ENCODE measurements at regions not wholly inside any gene's neighbourhood (a gene's known extent, or its start where the extent isn't known, plus 50 kb on each side); places are given as distances from the start of the nearest gene placed in this dataset.
"Not testable (repeated sequence)": the region's sequence is repeated elsewhere in the genome, so short reads cannot be mapped to it uniquely, and the experiment has no call there.

DNA sequence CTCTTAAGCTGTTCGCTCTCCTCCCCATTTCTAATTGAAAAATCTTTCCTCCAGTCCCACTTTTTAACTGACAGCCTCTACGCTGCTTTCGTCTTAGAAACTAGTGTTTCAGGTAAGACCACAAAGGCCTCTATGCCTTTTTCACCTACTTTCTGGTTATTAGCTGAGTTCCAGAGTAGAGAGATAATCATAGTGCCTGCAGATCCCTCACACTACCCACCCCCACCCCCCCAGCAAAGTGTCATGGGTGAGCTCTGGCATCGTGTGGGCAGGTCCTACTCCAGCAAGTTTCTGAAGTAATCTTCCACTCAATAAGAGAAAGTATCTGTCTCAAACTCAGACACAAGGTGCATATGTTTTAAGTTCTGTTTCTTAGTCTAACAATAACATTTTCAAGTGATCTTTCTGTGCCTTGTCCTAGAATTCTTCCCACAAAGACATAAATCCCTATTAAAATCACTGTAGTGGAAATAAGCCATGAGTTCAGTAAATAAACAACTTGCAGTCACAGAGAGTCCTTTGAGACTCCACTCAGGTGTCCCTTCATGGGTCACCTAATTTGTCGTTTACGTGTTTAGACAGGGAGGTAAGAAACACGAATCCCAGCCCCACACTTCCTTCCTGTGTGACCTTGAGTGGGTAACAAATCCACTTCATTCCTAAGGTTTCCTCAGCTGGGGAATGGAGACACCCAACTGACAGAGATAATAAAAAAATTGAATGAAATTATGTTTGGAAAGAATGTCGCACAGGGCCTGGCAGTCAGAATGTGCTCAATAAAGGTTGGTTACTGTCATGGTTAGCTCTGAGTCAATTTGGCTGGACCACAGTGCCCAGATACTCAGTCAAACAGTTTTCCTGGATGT is 228.9 kb upstream of the CAND1 start:
- DNase-seq (ENCODE audit: low read depth): no peak

DNA sequence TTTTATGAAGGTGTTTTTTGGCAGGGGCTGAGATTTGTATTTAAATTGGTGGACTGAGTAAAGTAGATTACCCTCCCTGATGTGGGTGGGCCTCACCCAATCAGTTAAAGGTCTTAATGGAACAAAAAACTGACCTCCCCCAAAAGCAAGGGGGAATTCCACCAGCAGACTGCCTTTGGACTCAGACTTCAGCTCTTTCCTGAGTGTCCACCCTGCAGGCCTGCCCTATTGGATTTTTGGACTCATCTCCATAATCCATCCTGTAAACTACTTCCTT is 228.4 kb upstream of the CAND1 start:
- DNase-seq (ENCODE audit: low read depth): no peak

DNA sequence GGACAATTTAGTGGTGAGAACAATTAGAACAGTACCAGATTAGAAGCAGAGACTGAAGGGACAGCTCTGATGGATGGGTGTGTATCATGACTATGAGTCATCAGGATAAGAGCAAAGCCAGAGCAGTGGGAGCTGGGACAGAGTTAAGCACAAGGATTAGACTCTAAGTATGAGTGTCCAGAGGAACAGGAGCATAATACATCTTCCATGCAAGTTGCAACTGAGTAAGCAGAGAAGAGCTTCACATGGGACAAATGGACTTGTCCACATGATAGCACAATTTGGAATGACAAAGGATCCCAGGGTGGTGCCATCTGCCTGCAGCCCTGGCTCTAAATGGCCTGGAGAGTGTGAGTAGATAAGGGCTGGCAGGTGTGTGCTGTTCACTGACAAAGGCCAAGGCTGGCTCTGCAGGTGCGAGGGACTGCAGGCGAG is 226.4 kb upstream of the CAND1 start:
- peak; percentile 15 for DNase-seq (ENCODE audit: low read depth)

DNA sequence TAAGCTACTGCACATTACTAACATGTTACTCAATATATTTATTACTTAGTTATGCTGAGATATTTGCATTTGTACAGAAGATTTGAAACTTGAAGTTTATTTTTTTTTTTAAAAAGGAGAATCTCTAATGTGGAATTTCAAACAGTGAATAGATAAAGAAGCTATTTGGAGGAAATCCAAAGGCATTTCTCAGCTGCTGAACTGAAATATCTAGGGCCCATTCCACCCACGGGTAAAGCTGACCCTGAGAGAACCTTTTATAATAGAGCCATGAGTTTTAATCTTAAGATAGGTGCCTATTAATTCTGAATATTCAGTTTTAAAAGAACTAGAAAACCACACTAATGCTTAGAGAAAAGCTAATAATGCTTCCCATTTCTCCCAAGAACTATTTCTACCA is 225.4 kb upstream of the CAND1 start:
- DNase-seq (ENCODE audit: low read depth): no peak

DNA sequence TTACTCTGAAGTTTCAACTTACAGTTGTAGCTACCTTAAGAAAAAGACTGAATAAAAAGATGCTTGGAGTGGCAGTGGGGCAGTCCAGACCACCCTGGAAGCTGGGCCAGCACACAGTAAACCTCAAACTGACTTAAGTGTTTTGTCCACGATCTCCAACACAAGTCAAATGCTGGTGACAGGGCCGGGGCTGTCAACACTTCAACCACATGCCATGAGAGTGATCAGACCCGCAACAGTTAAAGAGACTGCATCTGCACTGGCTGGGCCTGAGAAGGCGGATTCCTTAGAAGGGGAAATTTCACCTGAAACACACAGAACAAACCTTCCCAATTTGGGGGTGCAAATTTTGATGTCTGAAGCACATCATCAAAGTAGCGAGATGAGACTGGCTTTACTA is 223.5 kb upstream of the CAND1 start:
- no peak for DNase-seq (ENCODE audit: low read depth)

DNA sequence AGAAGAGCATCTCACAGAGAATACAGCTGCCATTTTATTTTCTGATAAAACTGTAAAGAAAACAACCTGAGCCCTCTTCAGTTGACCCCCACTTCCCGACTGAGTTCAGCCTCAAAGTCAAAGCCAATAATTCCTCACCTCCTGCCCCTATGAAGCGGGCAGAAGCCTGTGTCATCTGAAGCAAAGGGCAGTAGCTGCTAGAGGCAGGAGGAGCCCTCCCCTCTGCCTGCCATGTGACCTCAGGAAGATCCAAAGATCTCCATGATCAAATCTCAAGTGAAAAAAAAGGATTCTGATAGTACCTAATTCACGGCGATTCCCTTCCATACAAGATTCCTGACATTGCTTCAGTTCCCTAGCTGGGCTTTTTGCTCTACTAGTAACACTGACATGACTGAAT is 223.1 kb upstream of the CAND1 start:
- DNase-seq (ENCODE audit: low read depth): no peak

DNA sequence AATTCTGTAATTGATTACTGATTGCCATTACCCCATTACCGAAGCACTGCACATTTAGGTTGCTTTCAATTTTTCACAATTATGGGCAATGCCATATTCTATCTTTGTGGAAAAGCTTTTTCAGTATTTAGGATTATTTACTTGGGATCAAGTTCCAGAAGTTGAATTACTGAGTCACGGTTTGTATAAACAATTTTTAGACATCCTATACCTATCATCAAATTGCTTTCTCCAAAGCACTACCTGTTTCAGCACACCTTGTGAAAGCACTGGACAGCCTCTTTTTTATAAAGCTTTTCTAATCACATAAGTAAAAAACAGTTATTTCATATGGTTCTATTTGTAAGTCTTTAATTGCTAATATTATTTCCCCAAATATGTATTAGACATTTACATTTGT is 221.5 kb upstream of the CAND1 start:
- no peak for DNase-seq (ENCODE audit: low read depth)

DNA sequence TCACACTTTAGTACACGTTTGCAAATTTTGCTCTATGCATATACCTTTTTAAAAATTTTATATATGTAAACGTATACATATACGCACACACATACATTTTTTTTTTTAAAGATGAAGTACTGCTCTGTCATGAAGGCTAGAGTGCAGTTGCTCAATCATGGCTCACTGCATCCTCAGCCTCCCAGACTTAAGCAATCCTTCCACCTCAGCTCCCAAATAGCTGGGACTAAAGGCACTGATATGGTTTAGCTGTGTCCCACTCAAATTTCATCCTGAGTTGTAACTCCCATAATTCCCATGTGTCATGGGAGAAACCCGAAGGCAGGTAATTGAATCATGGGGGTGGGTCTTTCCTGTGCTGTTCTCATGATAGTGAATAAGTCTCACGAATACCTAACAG is 220.8 kb upstream of the CAND1 start:
- no peak for DNase-seq (ENCODE audit: low read depth)

DNA sequence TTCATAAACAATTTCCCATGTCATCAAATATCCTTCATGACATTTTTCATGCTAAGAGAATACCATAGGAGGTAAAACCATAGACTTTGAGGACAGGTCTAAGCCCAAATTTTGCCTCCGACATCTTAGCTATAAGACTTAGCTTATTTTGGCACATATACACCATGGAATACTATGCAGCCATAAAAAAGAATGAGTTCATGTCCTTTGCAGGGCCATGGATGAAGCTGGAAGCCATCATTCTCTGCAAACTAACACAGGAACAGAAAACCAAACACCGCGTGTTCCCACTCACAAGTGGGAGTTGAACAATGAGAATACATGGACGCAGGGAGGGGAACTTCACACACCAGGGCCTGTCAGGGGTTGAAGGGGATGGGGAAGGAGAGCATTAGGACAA is 220.0 kb upstream of the CAND1 start:
- not testable (repeated sequence) for DNase-seq (ENCODE audit: low read depth)

DNA sequence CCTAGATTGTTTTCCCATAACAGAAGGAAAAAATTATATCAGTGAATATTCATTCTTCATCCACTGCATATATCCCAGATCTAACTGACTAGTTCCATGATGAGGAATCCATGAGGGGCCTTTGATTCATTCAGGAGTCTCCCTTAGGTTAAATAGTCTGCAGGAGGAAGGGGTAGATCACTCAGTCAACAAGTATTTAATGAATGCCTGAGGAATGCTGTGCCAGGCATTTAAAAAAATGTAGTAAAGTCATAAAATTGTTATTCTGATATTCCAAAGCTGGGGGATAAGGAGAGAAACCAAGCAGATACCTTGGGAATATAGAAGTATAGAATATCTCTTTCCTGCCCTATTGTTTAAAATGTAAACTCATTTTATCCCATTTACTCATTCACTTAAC is 216.2 kb upstream of the CAND1 start:
- DNase-seq (ENCODE audit: low read depth): no peak

DNA sequence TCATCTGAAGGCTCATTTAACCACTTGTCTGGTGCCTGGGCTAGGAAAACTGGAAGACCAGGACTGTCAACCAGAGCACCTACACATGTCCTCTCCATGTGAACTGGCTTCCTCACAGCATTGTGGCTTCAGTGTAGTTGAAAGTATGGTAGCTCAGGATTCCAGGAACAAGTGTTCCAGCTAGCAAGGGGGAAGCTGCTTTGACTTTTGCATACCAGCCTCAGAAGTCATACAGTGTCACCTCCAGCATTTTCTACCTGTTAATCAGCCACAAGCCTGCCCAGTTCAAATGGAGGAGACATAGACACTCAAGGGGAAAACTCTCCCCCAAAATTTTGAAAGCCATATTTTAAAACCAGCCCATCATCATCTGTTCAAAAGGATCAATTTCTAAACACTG is 212.8 kb upstream of the CAND1 start:
- DNase-seq (ENCODE audit: low read depth): no peak

DNA sequence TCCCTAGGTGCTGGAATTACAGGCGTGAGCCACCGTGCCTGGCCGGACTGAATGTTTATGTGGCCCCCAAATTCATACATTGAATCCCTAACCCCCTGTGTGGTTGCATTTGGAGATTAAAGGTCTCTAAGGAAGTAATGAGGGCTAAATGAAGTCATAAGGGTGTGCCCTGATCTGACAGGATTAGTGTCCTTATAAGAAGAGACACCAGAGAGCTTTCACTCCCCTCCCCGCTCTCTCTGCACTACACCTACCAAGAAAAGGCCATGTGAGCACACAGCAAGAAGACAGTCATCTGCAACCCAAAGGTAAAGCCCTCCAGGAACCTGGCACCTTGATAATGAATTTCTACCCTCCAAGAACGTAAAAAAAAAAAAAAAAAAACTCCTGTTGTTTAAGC is 212.1 kb upstream of the CAND1 start:
- no peak for DNase-seq (ENCODE audit: low read depth)

DNA sequence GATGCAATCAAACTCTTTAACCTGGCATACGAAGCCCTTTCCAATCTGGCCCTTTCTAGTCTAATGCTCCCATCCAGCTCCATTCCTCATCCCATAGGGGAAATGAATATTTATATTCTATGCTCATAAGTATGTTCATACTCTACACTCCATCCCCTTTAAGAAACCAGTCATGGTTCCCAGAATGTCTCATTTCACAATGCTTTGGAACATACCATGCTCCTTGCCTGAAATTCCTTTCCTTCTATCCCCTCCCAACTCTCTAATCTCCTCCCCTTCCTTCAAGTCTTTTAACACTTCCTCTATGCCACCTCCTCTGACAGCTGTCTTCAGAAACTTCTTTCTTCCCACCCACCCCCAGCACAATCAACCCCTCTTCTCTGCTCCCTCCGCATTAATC is 207.0 kb upstream of the CAND1 start:
- DNase-seq (ENCODE audit: low read depth): no peak

DNA sequence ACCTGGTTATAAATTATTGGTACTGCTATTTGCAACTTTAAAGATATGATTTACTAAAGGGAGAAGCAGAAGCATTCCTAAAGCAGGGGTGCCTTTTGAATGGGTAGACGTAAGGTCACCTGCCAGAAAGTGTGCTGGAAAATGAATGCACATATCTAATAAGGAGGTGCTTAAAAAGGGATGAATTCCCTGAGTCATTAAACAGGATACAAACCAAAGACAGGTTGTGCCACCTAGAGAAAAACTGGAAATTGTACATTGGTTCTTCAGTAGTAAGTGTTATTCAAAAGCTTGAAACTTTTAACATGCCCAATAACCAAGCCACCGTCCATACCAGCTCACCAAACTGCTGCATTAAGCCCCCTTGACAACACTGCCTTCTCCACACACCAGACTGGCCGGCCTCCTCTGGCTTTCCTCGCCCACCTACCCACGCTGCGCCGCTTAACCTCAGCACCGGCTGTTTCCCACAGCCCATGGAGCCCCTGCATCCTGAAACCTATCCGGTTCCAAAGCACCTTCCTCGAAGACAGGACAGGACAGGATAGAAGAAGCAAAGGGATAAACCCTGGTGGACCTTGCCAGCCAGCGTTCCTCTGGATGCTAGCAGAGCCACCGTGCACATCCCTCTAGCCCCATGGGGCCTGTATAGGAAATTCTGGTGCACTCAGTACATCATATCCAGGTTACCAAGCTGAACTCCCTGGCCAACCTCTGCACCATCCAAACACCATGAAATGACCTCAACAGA is 201.5 kb upstream of the CAND1 start:
- DNase-seq (ENCODE audit: low read depth): no peak

DNA sequence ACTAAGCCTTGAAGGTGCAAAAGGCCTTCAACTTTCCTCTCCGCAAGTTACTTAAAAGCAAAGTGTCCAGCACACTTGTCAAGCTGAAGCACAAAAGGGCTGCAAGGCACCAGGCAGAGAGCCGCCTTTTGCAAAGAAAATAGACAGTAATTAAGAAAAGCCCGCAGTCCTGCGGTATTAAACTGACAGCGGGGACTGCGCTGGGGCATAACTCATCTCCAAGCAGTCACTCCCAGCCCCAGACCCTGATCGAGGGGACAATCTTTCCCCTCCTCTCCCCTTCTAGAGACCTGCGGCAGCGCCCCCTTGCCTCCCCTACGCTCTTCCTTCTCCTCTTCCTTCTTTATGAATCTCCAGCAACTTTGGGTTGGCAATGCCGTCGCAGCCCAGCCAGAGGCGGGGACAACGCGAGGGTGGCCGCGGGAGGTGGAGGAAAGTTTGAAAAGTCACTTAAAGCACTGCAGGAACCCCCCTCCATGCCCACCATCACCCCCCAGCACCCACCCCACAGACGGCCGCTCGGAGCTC is 200.9 kb upstream of the CAND1 start:
- no peak for DNase-seq (ENCODE audit: low read depth)

DNA sequence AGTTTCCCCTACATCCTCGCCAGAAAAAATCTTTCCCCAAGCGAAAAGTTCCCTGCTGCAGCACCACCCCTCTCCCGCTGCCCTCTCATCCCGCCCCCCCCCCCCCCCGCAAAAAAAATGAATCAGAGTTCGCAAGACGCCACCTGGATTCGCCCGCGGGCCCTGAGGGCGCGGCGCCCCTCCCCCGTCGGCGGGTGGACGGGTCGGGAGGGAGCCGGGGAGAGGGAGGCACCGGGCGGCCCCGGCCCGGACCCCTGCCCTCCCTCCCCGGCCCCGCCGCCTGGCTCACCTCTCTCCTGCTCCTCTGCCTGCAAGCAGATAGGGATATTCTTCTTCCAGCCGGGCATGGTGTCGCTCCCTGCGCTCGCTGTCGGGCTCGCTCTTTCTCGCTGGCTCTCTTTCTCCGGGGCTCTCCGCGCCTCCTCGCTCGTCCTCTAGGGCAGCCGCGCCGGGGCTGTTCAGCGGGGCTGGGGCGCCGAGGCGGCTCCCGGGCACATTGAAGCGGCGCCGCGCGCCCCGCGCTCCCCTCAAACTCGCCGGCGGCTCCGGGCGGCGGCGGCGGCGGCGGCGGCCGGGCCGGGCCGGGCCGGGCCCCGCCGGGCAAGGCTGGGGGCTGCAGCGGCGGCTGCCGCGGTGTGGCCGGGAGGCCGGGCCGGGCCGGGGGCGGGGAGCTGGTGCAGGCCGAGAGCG is 200.3 kb upstream of the CAND1 start:
- DNase-seq (ENCODE audit: low read depth): peak; percentile 7

DNA sequence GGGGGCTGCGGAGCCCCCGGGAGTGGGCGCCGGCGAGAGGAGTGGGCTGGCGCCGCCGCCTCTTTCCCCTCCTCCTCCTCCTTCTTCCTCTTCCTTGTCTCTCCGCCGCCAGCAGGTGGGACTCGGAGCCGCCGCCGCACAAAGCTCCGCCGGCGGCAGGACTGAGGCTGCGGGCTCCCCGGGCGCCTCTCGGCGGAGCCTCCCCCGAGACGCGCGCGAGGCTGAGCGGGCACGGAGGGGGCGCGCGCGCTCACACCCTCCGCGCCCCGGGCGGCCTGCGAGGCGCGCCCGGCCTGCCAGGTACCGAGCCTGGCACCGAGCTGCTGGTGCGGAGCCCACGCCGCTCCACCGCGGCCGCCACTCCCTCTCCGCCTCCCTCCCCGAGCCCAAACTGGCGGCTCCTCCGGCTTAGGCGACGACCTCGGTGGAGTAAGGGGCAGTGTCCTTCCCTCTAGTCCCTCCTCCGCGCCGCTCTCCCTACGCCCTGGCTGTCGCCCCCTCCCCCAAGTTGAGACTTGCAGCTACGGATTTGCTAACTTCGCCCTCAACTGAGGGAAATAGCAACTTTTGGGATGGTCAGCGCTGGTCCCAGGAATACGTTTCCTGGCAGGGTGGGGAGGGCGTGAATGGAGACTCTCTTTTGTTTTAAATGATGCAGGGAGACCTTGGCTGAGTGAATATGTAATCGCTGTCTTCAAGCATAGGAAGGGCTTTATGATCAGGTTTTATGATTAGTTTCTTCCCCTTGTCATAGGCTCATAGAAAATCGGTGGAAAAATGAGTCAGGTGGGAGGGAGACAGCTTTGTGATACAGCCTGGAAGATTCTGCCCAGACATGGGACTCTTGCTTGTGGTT is 199.5 kb upstream of the CAND1 start:
- no peak for DNase-seq (ENCODE audit: low read depth)

DNA sequence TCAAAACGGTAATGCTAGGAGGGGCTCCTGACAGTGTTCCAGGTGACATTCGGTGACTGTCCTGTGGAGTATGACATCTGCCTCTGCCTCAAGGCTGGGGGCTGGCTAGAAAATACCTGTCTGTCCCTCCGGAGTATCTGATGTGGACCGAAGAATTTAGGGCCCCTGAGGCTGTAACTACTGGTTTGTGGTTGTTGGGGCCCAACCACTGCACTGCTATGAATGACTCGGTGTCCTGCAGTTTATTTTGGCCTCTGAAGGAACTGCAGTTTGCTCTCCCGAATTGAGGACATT is 198.9 kb upstream of the CAND1 start:
- no peak for DNase-seq (ENCODE audit: low read depth)

DNA sequence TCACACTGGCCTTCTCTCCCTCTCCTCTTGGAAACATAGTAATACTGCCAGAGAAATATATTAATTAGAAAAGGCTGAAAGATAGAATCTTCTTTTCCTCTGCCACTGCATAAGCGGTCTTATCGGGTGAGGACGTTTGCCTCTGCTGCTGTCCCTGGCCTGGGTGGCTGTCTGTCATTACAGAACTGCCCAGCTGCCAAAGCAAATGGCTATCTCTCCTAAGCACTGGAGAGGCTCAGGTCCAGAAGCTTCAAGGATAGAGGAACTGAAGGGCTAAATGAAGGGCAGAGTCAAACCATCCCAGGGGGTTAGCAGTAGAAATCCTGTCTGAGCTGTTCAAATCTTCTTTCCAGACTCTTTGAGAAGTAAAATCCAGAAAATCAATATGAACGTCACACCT is 198.6 kb upstream of the CAND1 start:
- no peak for DNase-seq (ENCODE audit: low read depth)

DNA sequence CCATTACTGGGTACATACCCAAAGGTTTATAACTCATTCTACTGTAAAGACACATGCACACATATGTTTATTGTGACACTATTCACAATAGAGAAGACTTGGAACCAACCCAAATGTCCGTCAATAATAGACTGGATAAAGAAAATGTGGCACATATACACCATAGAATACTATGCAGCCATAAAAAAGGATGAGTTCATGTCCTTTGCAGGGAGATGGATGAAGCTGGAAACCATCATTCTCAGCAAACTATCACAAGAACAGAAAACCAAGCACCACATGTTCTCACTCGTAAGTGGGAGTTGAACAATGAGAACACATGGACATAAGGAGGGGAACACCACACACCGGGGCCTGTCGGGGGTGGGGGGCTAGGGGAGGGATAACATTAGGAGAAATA is 196.9 kb upstream of the CAND1 start:
- DNase-seq (ENCODE audit: low read depth): not testable (repeated sequence)

DNA sequence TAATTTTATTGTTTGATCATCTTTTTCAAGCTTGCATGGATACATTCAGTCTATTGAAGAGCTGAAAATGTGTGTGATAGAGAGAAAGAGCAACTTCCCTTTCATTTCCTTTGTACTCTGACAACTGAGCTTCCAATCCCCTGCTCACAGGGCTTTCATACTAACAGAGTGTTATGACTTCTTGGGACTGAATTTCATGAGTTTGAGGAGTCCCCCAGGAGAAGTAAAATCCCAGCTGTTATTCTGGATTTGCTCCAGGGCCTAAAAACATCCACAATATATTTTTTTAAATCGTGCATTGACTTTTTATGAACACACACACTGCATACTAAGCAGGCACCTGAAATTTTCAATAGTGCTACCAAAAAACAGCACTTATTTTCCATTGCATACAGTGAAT is 195.8 kb upstream of the CAND1 start:
- no peak for DNase-seq (ENCODE audit: low read depth)

DNA sequence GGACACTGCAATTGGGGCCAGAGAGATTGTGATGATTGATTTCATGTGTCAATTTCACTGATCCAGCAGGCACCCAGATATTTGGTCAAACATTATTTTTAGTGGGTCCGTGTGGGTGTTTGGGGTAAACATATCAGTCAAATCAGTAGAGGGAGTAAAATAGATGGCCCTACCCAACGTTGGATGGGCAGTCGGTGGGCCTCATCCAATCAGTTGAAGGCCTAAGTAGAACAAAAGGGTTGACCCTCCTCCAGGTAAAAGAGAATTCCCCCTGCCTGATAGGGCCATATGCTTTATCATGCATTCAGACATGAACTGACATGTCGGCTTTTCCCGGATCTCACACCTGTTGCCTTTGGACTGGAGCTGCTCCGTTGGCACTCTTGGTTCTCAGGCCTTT is 195.1 kb upstream of the CAND1 start:
- DNase-seq (ENCODE audit: low read depth): no peak

Measured in LHCN-M2 (cell line).